ENCODE measurements at regions not wholly inside any gene's neighbourhood (a gene's known extent, or its start where the extent isn't known, plus 50 kb on each side); places are given as distances from the start of the nearest gene placed in this dataset.
A peak's percentile ranks its signal among the peaks of the same experiment; 100 is the strongest.
"Not testable (repeated sequence)": the region's sequence is repeated elsewhere in the genome, so short reads cannot be mapped to it uniquely, and the experiment has no call there.

DNA sequence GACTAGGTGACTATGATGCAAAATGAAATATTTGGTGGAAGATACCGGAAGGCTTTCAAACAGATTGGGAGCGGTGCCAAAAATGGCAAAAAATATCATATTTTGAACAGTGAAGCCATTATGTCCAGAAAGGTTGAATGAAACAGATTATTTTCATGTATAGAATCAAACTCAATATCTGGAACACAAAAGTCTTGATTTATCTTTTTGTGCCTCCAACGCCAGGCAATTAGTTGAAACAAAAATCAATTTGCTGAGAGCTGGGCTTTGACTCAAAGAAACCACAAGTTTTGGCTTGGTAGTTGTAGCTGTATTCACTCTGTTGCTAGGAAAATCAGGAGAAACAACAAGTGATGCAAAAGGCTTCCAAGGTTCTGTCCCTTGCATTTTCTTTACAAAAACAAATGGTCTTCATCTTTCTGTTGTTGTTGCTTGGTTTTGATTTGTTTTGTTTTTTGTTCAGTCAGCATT is 421.7 kb upstream of the TYRP1 start:
- DNase-seq (no peak), ATAC-seq (no peak)
- intact Hi-C loops (cut with DNase I): no loop called here

DNA sequence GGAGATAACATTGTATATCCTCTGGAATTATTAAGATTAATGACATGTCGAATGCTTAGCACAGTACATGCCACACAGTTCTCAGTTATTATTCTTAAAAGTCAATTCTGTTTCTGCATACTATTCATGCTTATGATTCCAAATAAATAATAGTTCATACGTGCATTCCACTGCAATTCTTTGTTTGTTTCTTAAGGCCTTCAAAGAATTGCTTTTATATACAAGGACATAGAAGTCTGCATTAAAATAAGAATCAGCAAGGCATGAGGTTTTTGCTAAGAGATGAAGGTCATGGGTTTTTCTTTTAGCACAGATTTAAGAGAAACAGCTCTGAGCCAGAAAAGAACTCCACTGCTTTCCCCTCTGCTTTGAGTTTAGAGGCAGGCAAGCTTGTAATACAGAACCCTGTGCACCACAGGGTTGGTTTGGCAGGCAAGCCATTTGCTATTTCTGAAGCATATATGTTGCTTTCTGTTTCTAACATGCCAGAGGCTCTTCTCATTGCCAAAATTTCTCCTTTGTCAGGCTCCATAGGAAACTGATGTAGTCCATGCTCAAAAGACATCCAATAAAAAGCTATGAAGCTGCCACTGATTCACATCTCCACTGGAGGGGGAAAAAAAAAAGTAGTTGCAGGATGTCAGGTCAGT is 420.6 kb upstream of the TYRP1 start:
- ATAC-seq: no peak
- intact Hi-C loops (cut with DNase I): no loop called here
- no peak for DNase-seq

DNA sequence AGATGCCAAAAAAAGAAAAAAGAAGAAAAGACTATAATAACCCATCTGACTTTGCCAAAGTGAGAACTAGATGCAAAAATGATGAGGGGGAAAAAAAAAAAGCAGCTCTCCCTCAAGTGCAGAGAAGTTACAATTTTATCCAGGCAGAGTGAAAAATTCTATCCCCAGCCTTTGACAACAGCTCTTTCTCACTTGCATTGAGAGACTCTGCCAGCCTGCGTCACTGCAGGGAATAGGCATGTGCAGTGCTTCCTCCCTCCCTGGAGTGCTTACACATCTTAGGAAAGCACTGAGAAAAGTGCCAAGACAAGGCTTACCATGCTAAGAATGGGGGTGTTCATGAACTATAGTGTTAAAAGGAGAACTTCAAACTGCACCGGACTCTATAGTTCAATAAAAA is 418.6 kb upstream of the TYRP1 start:
- ATAC-seq (no peak), DNase-seq (peak; percentile 26)
- intact Hi-C loops (cut with DNase I): no loop called here

DNA sequence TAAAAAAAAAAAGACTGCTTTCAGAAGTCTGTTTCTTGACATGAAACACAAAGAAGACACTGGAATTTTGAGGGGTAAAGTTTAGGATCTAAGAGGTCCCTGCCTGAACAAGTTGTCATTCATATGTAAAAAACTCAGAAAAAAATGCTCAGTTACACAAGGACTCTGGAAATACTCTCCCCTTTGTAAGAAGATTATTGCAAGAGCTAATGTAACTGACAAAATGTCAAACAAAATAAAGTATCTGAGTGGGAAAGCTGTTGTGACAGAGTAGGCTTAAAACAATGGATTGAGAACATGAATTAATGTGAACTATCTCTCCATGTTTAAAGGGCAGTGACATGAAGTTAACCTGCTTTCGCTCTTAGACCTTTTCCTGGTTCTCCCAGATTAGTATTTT is 416.7 kb upstream of the TYRP1 start:
- no peak for DNase-seq
- no peak for ATAC-seq
- intact Hi-C loops (cut with DNase I): no loop called here

DNA sequence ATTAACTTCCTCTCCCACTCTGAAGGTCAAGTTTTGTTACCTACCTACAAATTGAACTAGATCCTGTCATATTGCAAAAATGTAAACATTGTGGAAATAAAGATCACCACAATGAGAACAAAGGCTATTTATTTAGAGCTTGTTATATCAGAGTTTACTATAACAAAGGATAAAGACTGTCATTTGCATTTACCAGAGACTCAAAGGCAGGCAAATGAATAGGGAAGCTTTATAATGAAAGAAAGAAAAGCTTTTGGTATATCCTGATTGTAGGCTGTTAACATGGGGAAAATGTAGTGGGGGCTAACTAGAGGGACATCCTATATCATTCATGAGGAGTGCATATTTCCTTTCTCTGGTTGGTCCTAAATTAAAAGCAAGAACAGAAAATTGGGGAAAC is 403.5 kb upstream of the TYRP1 start:
- ATAC-seq (no peak), DNase-seq (no peak)
- intact Hi-C loops (cut with DNase I): no loop called here

DNA sequence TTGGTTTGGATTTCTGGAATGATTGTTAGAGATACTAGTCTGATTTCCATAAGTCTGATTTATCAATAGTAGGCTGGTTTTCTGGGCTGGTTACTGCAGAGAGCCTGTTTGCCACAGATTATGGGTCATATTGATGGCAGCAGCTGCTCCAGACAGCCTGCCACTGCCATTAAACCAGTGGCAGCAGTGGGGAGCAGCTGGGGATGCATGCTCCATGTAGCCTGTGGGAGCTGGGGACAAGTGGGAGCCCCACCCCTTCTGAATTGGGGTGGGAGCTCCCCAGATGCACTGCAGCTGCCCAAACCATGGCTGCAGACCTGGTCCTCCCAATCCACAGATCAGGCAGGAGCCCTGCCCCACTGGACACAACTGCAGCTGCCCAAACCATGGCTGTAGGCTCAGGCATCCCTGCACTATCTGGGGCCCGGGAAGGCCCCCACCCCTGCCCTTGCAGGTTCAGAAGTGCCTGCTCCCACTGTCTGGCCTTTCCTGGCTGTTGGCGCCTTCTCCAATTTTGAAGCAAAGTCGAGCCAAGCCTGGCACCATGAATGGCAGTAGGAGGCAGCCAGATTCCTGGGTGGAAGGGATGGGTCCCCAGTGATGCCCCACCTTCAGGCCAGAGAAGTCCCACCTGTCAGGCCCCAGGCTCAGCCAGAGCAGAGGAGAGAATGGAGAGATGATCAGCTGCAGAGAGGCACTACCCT is 402.9 kb upstream of the TYRP1 start:
- intact Hi-C loops (cut with DNase I): no loop called here
- DNase-seq: no peak
- no peak for ATAC-seq

DNA sequence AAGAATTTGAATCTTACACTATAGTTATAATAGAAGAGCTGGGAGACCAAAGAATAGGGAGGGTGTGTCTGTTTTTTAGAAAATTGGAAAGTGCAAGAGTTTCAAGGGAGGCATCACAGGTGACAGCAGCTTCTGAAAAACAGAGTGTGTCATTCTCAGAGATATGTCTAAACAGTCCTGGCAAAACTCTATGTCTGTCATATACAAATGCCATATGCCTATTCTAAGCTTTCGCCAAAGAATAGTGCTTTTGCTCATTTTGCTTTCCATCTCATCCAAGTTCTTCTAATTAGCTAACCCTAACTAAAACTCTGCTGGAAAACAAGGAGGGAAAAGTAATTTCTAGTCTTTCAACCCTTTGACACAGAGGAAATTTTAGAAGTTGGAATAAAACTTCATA is 388.0 kb upstream of the TYRP1 start:
- intact Hi-C loops (cut with DNase I): no loop called here
- no peak for ATAC-seq
- no peak for DNase-seq

DNA sequence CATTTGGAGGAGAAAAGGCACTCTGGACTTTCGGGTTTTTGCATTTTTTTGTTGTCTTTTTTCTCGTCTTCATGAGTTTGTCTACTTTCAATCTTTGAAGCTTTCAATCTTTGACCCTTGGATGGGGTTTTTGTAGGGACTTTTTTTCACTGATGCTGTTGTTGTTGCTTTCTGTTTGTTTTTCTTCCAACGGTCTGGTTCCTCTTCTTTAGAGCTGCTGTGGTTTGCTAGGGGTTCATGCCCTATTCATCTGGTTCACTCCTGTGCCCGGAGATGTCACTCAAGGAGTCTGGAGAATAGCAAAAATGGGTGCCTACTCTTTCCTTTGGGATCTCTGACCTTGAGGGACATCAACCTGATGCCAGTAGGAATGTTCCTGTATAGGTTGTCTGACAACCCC is 378.6 kb upstream of the TYRP1 start:
- ATAC-seq (no peak), DNase-seq (no peak)
- intact Hi-C loops (cut with DNase I): no loop called here

DNA sequence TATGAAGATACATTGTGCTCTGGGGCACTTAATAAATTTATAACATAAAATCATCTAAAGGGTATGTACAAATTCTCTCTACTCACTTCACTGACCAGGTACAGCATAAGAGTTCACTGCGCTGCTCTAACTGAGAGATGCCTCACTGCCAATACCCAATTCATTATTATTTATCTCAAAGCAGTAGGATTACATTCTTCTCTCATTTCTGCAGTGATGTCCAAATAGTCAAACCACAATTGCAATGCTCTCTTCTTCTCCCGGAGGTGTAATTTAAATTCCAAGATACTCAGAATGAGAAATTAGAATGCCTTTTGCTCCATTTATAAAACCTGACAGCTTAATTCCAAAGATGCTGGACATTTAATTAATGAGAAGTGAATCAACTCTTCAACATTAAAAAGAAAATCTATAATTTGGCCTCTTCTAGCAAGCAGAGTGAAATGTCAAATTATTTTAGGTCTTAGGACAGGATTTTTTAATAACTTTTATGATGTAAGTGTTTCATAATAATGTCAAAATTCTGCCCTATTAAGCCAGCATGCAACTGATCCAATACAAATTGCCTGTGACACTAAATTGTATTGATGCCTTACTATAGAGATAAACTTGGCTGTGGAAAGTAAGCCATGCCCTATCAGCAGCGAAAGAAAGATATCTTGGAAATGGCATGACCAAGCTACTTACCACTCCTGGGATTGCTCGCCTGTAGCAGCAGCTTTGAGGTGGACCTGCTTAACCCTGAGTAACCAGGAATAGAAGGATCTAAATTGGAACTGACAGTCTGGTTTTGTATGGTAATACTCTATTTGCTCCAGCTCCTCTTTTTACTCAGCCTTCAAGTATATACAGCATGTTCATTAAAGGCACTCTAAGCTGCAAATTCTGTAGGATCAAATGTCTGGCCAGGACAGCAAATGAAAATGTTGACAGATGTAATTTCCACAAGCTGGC is 374.2 kb upstream of the TYRP1 start:
- intact Hi-C loops (cut with DNase I): no loop called here
- DNase-seq (no peak), ATAC-seq (no peak)

DNA sequence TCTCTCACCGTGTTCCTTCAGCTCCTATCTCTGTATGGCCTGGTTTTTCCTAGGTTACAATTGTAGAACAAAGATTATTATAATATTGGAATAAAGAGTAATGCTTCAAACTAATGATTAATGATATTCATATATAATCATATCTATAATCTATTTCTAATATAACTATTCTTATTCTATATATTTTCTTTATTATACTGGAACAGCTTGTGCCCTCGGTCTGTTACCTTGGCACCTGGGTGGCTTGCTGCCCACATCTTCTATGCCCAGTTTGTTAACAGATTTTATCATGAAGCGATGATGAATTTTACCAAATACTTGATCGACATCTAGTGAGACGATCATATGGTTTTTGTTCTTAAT is 363.6 kb upstream of the TYRP1 start:
- DNase-seq (no peak), ATAC-seq (no peak)
- intact Hi-C loops (cut with DNase I): no loop called here

DNA sequence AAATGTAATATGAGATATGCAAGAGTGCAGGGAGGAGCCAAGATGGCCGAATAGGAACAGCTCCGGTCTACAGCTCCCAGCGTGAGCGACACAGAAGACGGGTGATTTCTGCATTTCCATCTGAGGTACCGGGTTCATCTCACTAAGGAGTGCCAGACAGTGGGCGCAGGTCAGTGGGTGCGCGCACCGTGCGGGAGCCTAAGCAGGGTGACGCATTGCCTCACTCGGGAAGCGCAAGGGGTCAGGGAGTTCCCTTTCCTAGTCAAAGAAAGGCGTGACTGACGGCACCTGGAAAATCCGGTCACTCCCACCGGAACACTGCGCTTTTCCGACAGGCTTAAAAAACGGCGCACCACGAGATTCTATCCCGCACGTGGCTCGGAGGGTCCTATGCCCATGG is 359.2 kb upstream of the TYRP1 start:
- intact Hi-C loops (cut with DNase I); DNase-seq; ATAC-seq: not testable (repeated sequence)

DNA sequence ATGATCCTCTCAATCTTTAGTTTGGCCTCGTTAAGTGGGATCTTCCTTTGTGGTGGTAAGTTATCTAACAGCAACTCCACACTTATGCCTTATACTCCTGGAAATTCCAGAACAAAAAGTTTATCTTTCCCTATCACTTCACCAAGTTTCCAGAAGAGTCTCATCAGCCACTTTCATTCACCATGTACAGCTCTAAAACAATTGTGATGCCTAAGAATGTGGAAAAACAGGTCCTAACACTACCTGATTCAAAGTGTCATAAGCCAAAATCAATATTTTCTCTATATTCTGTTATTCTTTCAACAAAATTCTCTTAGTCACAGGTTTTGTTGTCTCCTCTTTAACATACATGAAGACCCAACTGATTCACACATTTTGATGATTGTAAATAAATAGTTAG is 342.4 kb upstream of the TYRP1 start:
- intact Hi-C loops (cut with DNase I): no loop called here
- ATAC-seq (no peak), DNase-seq (no peak)

DNA sequence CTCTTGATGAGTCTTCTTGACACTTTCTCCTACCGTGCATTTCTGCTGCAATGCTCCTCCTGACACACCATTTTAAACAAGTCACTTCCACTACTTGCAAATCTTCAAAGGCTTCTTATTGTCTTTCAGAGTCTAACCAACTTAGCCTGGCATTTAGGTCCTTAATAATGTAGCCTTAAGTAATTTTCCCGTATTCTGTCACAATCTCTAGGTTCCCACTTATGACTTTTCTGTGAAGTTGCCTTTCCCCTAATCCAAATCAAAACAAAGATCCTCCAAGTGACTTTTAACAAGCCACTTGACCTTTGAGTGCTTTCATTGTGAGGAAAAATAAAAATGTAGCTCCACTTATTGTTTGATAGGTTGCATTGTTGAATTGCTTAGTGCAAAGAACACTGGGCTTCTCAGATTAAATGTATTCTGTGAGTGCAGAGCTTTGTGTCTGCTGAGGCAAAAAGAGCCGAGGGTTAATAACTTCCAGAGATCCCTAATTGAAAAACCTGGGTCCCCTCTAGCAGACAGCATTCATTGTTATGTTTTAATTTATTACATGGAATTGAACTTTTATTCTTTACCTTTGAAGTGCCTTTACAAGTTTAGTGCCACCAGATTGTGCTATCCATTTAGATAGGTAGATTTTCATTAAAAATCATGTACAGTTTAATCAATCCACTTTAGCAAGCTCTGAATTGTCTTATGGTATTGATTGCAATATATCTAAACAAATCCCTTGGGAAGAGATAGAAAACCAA is 341.7 kb upstream of the TYRP1 start:
- no peak for ATAC-seq
- DNase-seq: no peak
- intact Hi-C loops (cut with DNase I): no loop called here

DNA sequence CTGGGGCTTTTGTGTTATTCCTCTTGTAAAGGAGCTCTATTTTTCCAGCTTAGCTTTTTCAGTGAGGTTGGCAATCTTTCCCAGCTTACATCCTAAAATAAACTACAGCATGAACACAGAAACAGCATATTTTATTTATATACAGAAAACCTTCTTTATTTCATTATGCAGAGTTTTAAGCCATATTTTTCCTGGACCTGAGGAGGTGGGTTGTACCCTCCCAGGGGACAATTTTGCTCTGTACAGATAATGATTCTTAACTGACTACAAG is 341.2 kb upstream of the TYRP1 start:
- intact Hi-C loops (cut with DNase I): no loop called here
- no peak for ATAC-seq
- no peak for DNase-seq

DNA sequence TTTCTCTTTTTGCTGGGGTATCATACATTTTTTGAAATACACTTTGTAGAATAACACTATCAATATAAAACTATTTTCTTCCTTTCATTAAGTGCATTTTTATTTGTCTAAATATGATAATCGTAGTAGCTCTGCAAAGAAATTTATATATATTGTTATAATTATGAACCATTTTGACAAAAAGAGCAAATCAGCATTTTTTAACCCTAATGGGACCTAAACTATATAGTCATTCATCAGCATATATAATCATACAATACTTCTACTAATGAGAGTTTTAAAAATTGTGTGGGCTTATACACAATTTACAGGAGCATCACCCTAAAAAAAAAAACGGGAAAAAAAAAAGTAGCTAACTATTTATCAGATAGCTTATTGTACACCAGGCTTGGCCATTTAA is 329.7 kb upstream of the TYRP1 start:
- DNase-seq (no peak), ATAC-seq (no peak)
- intact Hi-C loops (cut with DNase I): no loop called here

DNA sequence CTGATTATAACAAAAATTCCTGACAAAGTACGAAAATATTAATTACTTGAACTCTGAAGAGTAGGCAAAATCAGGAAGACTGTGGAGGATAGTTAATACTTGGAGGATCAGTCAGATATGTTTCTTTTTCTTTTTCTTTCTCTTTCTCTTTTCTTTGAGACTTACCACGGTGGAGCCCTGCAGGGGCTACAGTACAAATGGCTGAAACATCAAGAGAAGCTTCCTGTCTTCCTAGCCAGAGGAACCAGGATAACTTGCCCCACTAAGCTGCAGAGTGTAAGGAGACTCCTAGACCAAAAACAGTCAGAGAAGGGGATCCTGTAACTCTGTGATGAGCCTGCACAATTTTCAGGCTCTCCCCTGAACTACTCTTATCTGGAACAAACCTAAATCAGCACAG is 324.6 kb upstream of the TYRP1 start:
- ATAC-seq (no peak), DNase-seq (no peak)
- intact Hi-C loops (cut with DNase I): no loop called here

DNA sequence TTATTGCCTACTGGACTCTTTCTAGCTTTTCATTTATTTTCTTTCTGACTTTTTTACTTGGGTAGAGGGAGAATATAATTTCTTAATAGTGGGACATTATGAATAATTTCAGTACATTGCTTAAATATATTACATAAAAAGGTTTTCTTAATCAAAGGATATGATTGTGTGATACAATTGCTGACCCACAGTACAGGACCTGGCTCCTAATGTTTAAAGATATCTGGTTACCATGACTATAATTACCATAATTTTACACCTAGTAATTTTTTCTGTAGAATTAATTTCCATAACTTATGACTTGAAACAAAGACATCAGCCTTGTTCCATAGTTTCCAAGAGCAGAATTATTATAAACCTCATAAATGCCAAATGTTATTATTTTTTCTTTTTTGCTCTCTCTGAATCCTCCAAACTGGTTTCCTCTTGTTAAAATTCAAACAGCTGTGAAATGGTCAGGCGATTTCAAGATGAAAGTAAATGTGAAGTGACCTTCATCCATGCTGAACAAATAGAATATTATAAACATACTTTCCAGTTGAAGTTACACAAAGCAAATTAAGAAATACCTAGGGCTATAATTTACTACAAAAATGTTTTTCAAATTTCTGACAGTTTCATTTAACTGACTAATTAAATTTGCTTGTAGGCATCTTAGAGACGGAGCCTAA is 301.2 kb upstream of the TYRP1 start:
- DNase-seq (no peak), ATAC-seq (no peak)
- intact Hi-C loops (cut with DNase I): no loop called here

DNA sequence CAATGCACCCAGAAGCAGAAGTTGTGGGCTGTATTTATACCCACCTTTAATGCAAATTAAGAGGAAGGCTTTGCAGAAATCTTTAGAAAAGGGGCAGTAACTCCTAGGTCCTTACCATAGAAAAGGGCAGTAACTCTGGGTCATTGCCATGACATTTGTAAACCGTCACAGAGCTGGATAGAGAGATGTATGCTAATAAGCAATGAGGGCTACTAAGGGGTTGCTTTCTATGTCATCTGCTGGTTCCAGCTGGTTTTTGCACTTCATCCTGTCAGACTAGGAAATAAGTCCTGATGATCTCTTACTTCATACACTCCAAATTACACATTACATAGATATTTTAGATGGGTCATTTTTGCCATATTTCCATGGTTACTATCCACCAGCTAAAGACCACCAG is 299.1 kb upstream of the TYRP1 start:
- intact Hi-C loops (cut with DNase I): no loop called here
- ATAC-seq (no peak), DNase-seq (no peak)

DNA sequence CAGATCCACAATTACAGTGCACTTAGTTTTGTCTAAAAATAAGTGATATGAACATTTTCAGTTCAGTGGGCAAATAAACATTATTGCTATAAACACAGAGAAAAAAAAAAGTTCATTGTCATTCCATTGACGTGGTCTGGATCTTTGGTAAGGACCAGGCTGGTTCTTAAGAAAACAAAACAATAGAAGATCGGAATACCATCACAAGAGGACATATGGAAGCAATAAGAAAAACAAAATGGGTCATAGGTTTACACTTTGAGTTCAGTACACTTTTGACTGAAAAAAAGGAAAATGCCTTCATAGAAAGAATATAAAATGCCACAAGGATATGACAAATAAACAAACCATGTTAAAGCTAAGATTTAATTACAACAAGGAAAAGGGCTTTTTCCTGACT is 289.5 kb upstream of the TYRP1 start:
- intact Hi-C loops (cut with DNase I): no loop called here
- DNase-seq (no peak), ATAC-seq (no peak)
